ENCODE measurements at regions not wholly inside any gene's neighbourhood (a gene's known extent, or its start where the extent isn't known, plus 50 kb on each side); places are given as distances from the start of the nearest gene placed in this dataset.
"Not testable (repeated sequence)": the region's sequence is repeated elsewhere in the genome, so short reads cannot be mapped to it uniquely, and the experiment has no call there.

GRCh38 chr2:129035992-129036391, 717.3 kb upstream of the HS6ST1 start:
- no peak overlapping the region for H3K4me2 ChIP-seq (ENCODE audit: control insufficient read depth, extremely low read depth, insufficient read depth, low read depth, low read length)
- no peaks in the 10 kb centered on the region for H3K36me3 ChIP-seq (ENCODE audit: control insufficient read depth in 2 of 2, extremely low read depth in 1 of 2, insufficient read depth in 2 of 2, low read length in 2 of 2)
- peak; percentile 9 for FAIRE-seq
- H3K9ac ChIP-seq (ENCODE audit: control insufficient read depth, extremely low read depth, insufficient read depth, low read length), result no peak overlapping the region
- DNase-seq (ENCODE audit: low read depth, low spot score), result no peak
- no peaks in the 10 kb centered on the region for H3K79me2 ChIP-seq (ENCODE audit: control insufficient read depth, insufficient read depth, low read length)
- H3K27ac ChIP-seq (ENCODE audit: control insufficient read depth, insufficient read depth, low read length), result no peak overlapping the region
- no peaks in the 10 kb centered on the region for H4K20me1 ChIP-seq (ENCODE audit: control insufficient read depth, extremely low read depth, insufficient read depth, low read length)
- dilution Hi-C loops (cut with MboI; ENCODE audit: extremely low pct_ligation_motif_present, low sequenced_read_pairs), result no loop called here
- no peak overlapping the region for H3K4me3 ChIP-seq (ENCODE audit: control insufficient read depth in 2 of 3, extremely low read depth in 1 of 3, insufficient read depth in 2 of 3, low read depth in 1 of 3, low read length in 3 of 3)
- no peaks in the 10 kb centered on the region for H3K4me1 ChIP-seq (ENCODE audit: control insufficient read depth, extremely low read depth, insufficient read depth, low read length)
- H3K9me3 ChIP-seq (ENCODE audit: control insufficient read depth, low read depth, low read length), result no peaks in the 10 kb centered on the region
- no peak for TF ChIP-seq EZH2 (IDR thresholded peaks at IDR 0.05; ENCODE audit: low read length)
- TF ChIP-seq, protein P1, sequence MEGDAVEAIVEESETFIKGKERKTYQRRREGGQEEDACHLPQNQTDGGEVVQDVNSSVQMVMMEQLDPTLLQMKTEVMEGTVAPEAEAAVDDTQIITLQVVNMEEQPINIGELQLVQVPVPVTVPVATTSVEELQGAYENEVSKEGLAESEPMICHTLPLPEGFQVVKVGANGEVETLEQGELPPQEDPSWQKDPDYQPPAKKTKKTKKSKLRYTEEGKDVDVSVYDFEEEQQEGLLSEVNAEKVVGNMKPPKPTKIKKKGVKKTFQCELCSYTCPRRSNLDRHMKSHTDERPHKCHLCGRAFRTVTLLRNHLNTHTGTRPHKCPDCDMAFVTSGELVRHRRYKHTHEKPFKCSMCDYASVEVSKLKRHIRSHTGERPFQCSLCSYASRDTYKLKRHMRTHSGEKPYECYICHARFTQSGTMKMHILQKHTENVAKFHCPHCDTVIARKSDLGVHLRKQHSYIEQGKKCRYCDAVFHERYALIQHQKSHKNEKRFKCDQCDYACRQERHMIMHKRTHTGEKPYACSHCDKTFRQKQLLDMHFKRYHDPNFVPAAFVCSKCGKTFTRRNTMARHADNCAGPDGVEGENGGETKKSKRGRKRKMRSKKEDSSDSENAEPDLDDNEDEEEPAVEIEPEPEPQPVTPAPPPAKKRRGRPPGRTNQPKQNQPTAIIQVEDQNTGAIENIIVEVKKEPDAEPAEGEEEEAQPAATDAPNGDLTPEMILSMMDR (optimal IDR thresholded peaks at IDR 0.05 in 1 of 3, IDR thresholded peaks at IDR 0.05 in 1 of 3, conservative IDR thresholded peaks at IDR 0.05 in 1 of 3; ENCODE audit: extremely low read depth in 1 of 3, insufficient read depth in 2 of 3, low read length in 3 of 3), result no peak
- no peak overlapping the region for H2AFZ ChIP-seq (ENCODE audit: control insufficient read depth, low read length)
- H3K27me3 ChIP-seq (ENCODE audit: control insufficient read depth, extremely low read depth, insufficient read depth, low read length), result no peaks in the 10 kb centered on the region
- no peaks in the 10 kb centered on the region for H3K9me1 ChIP-seq (ENCODE audit: control insufficient read depth, extremely low read depth, insufficient read depth, low read length)

DNA sequence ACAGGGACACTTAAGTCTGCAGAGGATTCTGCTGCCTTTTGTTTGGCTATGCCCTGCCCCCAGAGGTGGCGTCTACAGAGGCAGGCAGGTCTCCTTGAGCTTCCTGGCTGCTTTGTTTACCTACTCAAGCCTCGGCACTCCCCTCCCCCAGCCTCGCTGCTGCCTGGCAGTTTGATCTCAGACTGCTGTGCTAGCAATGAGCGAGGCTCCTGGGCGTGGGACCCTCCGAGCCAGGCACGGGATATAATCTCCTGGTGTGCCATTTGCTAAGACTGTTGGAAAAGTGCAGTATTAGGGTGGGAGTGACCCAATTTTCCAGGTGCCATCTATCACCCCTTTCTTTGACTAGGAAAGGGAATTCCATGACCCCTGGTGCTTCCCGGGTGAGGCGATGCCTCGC, 725.0 kb upstream of the HS6ST1 start:
- H3K9me3 ChIP-seq (ENCODE audit: control insufficient read depth, low read depth, low read length); DNase-seq (ENCODE audit: low read depth, low spot score); H3K9ac ChIP-seq (ENCODE audit: control insufficient read depth, extremely low read depth, insufficient read depth, low read length); H3K27ac ChIP-seq (ENCODE audit: control insufficient read depth, insufficient read depth, low read length); H3K9me1 ChIP-seq (ENCODE audit: control insufficient read depth, extremely low read depth, insufficient read depth, low read length); H3K27me3 ChIP-seq (ENCODE audit: control insufficient read depth, extremely low read depth, insufficient read depth, low read length); H3K36me3 ChIP-seq (ENCODE audit: control insufficient read depth in 2 of 2, extremely low read depth in 1 of 2, insufficient read depth in 2 of 2, low read length in 2 of 2); H2AFZ ChIP-seq (ENCODE audit: control insufficient read depth, low read length); H4K20me1 ChIP-seq (ENCODE audit: control insufficient read depth, extremely low read depth, insufficient read depth, low read length); H3K4me2 ChIP-seq (ENCODE audit: control insufficient read depth, extremely low read depth, insufficient read depth, low read depth, low read length); H3K79me2 ChIP-seq (ENCODE audit: control insufficient read depth, insufficient read depth, low read length); H3K4me1 ChIP-seq (ENCODE audit: control insufficient read depth, extremely low read depth, insufficient read depth, low read length); H3K4me3 ChIP-seq (ENCODE audit: control insufficient read depth in 2 of 3, extremely low read depth in 1 of 3, insufficient read depth in 2 of 3, low read depth in 1 of 3, low read length in 3 of 3); FAIRE-seq; dilution Hi-C loops (cut with MboI; ENCODE audit: extremely low pct_ligation_motif_present, low sequenced_read_pairs): not testable (repeated sequence)

- DNase-seq (ENCODE audit: low read depth, low spot score); H3K79me2 ChIP-seq (ENCODE audit: control insufficient read depth, insufficient read depth, low read length); H3K4me2 ChIP-seq (ENCODE audit: control insufficient read depth, extremely low read depth, insufficient read depth, low read depth, low read length); H3K27me3 ChIP-seq (ENCODE audit: control insufficient read depth, extremely low read depth, insufficient read depth, low read length); dilution Hi-C loops (cut with MboI; ENCODE audit: extremely low pct_ligation_motif_present, low sequenced_read_pairs); H4K20me1 ChIP-seq (ENCODE audit: control insufficient read depth, extremely low read depth, insufficient read depth, low read length); H3K9ac ChIP-seq (ENCODE audit: control insufficient read depth, extremely low read depth, insufficient read depth, low read length); H2AFZ ChIP-seq (ENCODE audit: control insufficient read depth, low read length); H3K36me3 ChIP-seq (ENCODE audit: control insufficient read depth in 2 of 2, extremely low read depth in 1 of 2, insufficient read depth in 2 of 2, low read length in 2 of 2); H3K4me3 ChIP-seq (ENCODE audit: control insufficient read depth in 2 of 3, extremely low read depth in 1 of 3, insufficient read depth in 2 of 3, low read depth in 1 of 3, low read length in 3 of 3); H3K9me1 ChIP-seq (ENCODE audit: control insufficient read depth, extremely low read depth, insufficient read depth, low read length); H3K27ac ChIP-seq (ENCODE audit: control insufficient read depth, insufficient read depth, low read length); FAIRE-seq; H3K4me1 ChIP-seq (ENCODE audit: control insufficient read depth, extremely low read depth, insufficient read depth, low read length); H3K9me3 ChIP-seq (ENCODE audit: control insufficient read depth, low read depth, low read length): not testable (repeated sequence)
Observed at GRCh38 chr2:129046475-129046874, 727.8 kb upstream of the HS6ST1 start.
